Left lung (tissue), 4 donors: ENCODE measurements at regions not wholly inside any gene's neighbourhood (a gene's known extent, or its start where the extent isn't known, plus 50 kb on each side); places are given as distances from the start of the nearest gene placed in this dataset.
A peak's percentile ranks its signal among the peaks of the same experiment; 100 is the strongest.

ENCODE experiments used
- ATAC-seq: fragments of 200-7000 bp; cut with Tn5 transposase; one replicate; pipeline ENCODE4 v1.9.1; 2020; ENCODE audit warnings: moderate library complexity
- DNase-seq, 4 donors: peaks; one replicate each; pipeline ENCODE4 v3.0.0-alpha.2; 2013 to 2020
- H3K27ac ChIP-seq, 2 donors: fragments of 200-600 bp; sonication (generic) in 1 of 2; one replicate each; pipeline versions ENCODE4 v1.5.0 to v1.8.0; 2020 to 2021
- H3K27me3 ChIP-seq, 2 donors: fragments of 200-600 bp; sonication (generic) in 1 of 2; one replicate each; pipeline versions ENCODE4 v1.5.0 to v1.8.0; 2020 to 2021
- H3K36me3 ChIP-seq, 2 donors: fragments of 200-600 bp; sonication (generic) in 1 of 2; one replicate each; pipeline versions ENCODE4 v1.5.0 to v1.8.0; 2020 to 2021
- H3K4me1 ChIP-seq, 2 donors: fragments of 200-600 bp; one replicate each; pipeline ENCODE4 v1.8.0; 2021
- H3K4me3 ChIP-seq, 2 donors: fragments of 200-600 bp; sonication (generic) in 1 of 2; one replicate each; pipeline versions ENCODE4 v1.5.0 to v1.8.0; 2020 to 2021; ENCODE audit warnings: mild to moderate bottlenecking in 1 of 2
- H3K9me3 ChIP-seq, 2 donors: fragments of 200-600 bp; sonication (generic) in 1 of 2; one replicate each; pipeline versions ENCODE4 v1.5.0 to v1.8.0; 2020 to 2021
- CTCF ChIP-seq, 2 donors: fragments of 200-600 bp; sonication (generic) in 1 of 2; IDR thresholded peaks; one replicate each; pipeline versions ENCODE4 v1.5.0 to v1.8.0; 2021; ENCODE audit warnings: antibody characterized with exemption in 2 of 2
- intact Hi-C, 2 donors: fragments of 100-400 bp; cut with DNase I; formaldehyde crosslinking; loops; one replicate each; pipeline versions ENCODE4 v1.11.2 to v1.14.2; 2022
- donor health status: DM: no; HTN: yes; CAD: no.
- donor health status: DM: no; HTN: no; CAD: no.

- peaks cover 0 to 11% of the 10 kb centered on the region in 2 donors for H3K4me1 ChIP-seq
- no peak overlapping the region for H3K27ac ChIP-seq
- no peak for ATAC-seq
- TF ChIP-seq CTCF (IDR thresholded peaks at IDR 0.05): no peak
- intact Hi-C loops: no loop called here
- H3K27me3 ChIP-seq: peaks cover 0 to 38% of the 10 kb centered on the region in 2 donors
- H3K4me3 ChIP-seq: no peak overlapping the region
- no peaks in the 10 kb centered on the region for H3K36me3 ChIP-seq
- DNase-seq: peak in 1 of 4 donors; percentile 50
- H3K9me3 ChIP-seq: peaks cover 0 to 11% of the 10 kb centered on the region in 2 donors
Measured at GRCh38 chr11:64500176-64501013, 55.3 kb upstream of the SLC22A11 start.

GRCh38 chr11:64501500-64502427, 54.0 kb upstream of the SLC22A11 start:
- no peak for DNase-seq
- peaks cover 0 to 11% of the 10 kb centered on the region in 2 donors for H3K4me1 ChIP-seq
- no peak overlapping the region for H3K27ac ChIP-seq
- H3K36me3 ChIP-seq: no peaks in the 10 kb centered on the region
- intact Hi-C loops: no loop called here
- no peak for TF ChIP-seq CTCF (IDR thresholded peaks at IDR 0.05)
- peaks cover 0 to 13% of the 10 kb centered on the region in 2 donors for H3K9me3 ChIP-seq
- no peak overlapping the region for H3K4me3 ChIP-seq
- peaks cover 0 to 49% of the 10 kb centered on the region in 2 donors for H3K27me3 ChIP-seq
- ATAC-seq: no peak

- Histone ChIP-seq H3K4me3 (no peak overlapping the region), H3K9me3 (peaks cover 0 to 13% of the 10 kb centered on the region in 2 donors), H3K27ac (no peak overlapping the region), H3K36me3 (no peaks in the 10 kb centered on the region), H3K4me1 (peaks cover 0 to 11% of the 10 kb centered on the region in 2 donors), H3K27me3 (peaks cover 0 to 41% of the 10 kb centered on the region in 2 donors)
- no peak for TF ChIP-seq CTCF (IDR thresholded peaks at IDR 0.05)
- intact Hi-C loops: no loop called here
- ATAC-seq: no peak
- peak in 1 of 4 donors; percentile 53 for DNase-seq
Measured at GRCh38 chr11:64502634-64503033, 53.1 kb upstream of the SLC22A11 start.

GRCh38 chr11:64503186-64503753, 52.5 kb upstream of the SLC22A11 start:
- H3K27ac ChIP-seq: no peak overlapping the region
- DNase-seq (no peak), ATAC-seq (no peak)
- H3K4me1 ChIP-seq: peaks cover 0 to 11% of the 10 kb centered on the region in 2 donors
- H3K27me3 ChIP-seq: peaks cover 0 to 37% of the 10 kb centered on the region in 2 donors
- H3K4me3 ChIP-seq: no peak overlapping the region
- H3K9me3 ChIP-seq: peaks cover 0 to 13% of the 10 kb centered on the region in 2 donors
- H3K36me3 ChIP-seq: no peaks in the 10 kb centered on the region
- no peak for TF ChIP-seq CTCF (IDR thresholded peaks at IDR 0.05)
- intact Hi-C loops: no loop called here
